ENCODE measurements at regions not wholly inside any gene's neighbourhood (a gene's known extent, or its start where the extent isn't known, plus 50 kb on each side); places are given as distances from the start of the nearest gene placed in this dataset.

DNA sequence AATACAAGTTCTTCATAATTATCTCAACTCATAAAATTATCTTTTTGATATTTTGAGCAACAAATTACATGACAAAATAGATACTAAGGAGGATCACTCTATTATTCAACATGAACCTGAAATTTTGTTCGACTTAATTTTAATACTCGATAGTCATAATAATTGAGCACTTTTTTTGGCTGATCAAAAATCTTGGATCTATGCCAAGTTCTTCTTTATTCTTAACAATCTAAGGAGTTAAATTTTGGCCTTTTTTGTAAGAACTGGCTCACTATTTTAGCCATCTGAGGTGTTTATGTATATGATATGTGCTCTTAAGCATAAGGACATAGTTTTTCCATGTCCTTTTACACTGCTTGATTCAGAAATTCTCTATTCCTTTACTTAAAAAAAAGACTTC lies 996.1 kb upstream of the COX7C start (continued):
- TF ChIP-seq, protein P1, sequence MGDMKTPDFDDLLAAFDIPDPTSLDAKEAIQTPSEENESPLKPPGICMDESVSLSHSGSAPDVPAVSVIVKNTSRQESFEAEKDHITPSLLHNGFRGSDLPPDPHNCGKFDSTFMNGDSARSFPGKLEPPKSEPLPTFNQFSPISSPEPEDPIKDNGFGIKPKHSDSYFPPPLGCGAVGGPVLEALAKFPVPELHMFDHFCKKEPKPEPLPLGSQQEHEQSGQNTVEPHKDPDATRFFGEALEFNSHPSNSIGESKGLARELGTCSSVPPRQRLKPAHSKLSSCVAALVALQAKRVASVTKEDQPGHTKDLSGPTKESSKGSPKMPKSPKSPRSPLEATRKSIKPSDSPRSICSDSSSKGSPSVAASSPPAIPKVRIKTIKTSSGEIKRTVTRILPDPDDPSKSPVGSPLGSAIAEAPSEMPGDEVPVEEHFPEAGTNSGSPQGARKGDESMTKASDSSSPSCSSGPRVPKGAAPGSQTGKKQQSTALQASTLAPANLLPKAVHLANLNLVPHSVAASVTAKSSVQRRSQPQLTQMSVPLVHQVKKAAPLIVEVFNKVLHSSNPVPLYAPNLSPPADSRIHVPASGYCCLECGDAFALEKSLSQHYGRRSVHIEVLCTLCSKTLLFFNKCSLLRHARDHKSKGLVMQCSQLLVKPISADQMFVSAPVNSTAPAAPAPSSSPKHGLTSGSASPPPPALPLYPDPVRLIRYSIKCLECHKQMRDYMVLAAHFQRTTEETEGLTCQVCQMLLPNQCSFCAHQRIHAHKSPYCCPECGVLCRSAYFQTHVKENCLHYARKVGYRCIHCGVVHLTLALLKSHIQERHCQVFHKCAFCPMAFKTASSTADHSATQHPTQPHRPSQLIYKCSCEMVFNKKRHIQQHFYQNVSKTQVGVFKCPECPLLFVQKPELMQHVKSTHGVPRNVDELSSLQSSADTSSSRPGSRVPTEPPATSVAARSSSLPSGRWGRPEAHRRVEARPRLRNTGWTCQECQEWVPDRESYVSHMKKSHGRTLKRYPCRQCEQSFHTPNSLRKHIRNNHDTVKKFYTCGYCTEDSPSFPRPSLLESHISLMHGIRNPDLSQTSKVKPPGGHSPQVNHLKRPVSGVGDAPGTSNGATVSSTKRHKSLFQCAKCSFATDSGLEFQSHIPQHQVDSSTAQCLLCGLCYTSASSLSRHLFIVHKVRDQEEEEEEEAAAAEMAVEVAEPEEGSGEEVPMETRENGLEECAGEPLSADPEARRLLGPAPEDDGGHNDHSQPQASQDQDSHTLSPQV (IDR thresholded peaks at IDR 0.05) = no peak
- no peak for TF ChIP-seq GATAD2B (conservative IDR thresholded peaks at IDR 0.05; ENCODE audit: low read depth)
- no peak for TF ChIP-seq SREBF1 (IDR thresholded peaks at IDR 0.05; ENCODE audit: low read length)
- TF ChIP-seq, protein P2, sequence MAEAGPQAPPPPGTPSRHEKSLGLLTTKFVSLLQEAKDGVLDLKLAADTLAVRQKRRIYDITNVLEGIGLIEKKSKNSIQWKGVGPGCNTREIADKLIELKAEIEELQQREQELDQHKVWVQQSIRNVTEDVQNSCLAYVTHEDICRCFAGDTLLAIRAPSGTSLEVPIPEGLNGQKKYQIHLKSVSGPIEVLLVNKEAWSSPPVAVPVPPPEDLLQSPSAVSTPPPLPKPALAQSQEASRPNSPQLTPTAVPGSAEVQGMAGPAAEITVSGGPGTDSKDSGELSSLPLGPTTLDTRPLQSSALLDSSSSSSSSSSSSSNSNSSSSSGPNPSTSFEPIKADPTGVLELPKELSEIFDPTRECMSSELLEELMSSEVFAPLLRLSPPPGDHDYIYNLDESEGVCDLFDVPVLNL (IDR thresholded peaks at IDR 0.05; ENCODE audit: low read depth, low read length) = no peak
- no peak for TF ChIP-seq KDM1A (IDR thresholded peaks at IDR 0.05; ENCODE audit: borderline replicate concordance)
- no peak for TF ChIP-seq KLF5 (IDR thresholded peaks at IDR 0.05; ENCODE audit: partially characterized antibody)
- no peak for TF ChIP-seq SRF (IDR thresholded peaks at IDR 0.05; ENCODE audit: low read depth in 2 of 2, low read length in 2 of 2)
- no peak for TF ChIP-seq NR2C2 (IDR thresholded peaks at IDR 0.05; ENCODE audit: borderline replicate concordance, control insufficient read depth, insufficient read length, low read depth)
- no peak for TF ChIP-seq REST (IDR thresholded peaks at IDR 0.05; ENCODE audit: low read depth, low read length)
